ENCODE measurements at regions not wholly inside any gene's neighbourhood (a gene's known extent, or its start where the extent isn't known, plus 50 kb on each side); places are given as distances from the start of the nearest gene placed in this dataset.

DNA sequence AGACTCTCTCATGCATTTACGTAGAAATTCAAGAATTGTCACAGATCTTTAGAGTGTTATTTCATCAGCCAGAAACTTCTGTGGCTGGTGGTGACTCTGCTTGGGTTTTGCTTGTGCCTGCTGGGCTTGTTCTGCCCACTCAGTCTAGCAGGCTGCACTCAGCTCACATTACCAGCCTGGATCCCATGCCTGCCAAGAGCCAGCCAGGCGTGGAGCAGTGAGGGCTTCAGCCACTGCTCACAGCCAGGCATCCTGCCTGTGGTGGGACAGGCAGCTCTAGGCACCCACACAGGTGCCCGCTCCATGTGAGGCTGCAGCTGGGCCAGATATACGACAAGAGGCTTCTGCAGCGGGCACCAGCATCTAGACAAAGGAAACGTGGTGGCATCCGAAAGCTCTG, 1213.3 kb upstream of the RAG2 start:
- TF ChIP-seq CEBPB (IDR thresholded peaks at IDR 0.05; ENCODE audit: low read depth) (no peak), POLR2A (IDR thresholded peaks at IDR 0.05; ENCODE audit: borderline replicate concordance, extremely low read depth, insufficient read depth, insufficient read length) (no peak), POLR2AphosphoS5 (IDR thresholded peaks at IDR 0.05; ENCODE audit: low read depth, low read length) (no peak), RAD21 (IDR thresholded peaks at IDR 0.05; ENCODE audit: low read depth) (no peak), YY1 (IDR thresholded peaks at IDR 0.05; ENCODE audit: extremely low read depth, insufficient replicate concordance, low read depth, low read length) (no peak), SRF (IDR thresholded peaks at IDR 0.05; ENCODE audit: low read depth) (no peak), EZH2 (IDR thresholded peaks at IDR 0.05) (no peak), JUND (IDR thresholded peaks at IDR 0.05) (no peak), CBX3 (IDR thresholded peaks at IDR 0.05; ENCODE audit: low read depth) (no peak), SP1 (IDR thresholded peaks at IDR 0.05; ENCODE audit: low read depth) (no peak)
- TF ChIP-seq, protein P1, sequence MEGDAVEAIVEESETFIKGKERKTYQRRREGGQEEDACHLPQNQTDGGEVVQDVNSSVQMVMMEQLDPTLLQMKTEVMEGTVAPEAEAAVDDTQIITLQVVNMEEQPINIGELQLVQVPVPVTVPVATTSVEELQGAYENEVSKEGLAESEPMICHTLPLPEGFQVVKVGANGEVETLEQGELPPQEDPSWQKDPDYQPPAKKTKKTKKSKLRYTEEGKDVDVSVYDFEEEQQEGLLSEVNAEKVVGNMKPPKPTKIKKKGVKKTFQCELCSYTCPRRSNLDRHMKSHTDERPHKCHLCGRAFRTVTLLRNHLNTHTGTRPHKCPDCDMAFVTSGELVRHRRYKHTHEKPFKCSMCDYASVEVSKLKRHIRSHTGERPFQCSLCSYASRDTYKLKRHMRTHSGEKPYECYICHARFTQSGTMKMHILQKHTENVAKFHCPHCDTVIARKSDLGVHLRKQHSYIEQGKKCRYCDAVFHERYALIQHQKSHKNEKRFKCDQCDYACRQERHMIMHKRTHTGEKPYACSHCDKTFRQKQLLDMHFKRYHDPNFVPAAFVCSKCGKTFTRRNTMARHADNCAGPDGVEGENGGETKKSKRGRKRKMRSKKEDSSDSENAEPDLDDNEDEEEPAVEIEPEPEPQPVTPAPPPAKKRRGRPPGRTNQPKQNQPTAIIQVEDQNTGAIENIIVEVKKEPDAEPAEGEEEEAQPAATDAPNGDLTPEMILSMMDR (IDR thresholded peaks at IDR 0.05 in 2 of 3, conservative IDR thresholded peaks at IDR 0.05 in 1 of 3; ENCODE audit: borderline replicate concordance in 1 of 3, insufficient read depth in 1 of 3, low read depth in 2 of 3, low read length in 2 of 3): no peak
- TF ChIP-seq, protein P2, sequence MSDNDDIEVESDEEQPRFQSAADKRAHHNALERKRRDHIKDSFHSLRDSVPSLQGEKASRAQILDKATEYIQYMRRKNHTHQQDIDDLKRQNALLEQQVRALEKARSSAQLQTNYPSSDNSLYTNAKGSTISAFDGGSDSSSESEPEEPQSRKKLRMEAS (IDR thresholded peaks at IDR 0.05): no peak
- TF ChIP-seq, protein P3, sequence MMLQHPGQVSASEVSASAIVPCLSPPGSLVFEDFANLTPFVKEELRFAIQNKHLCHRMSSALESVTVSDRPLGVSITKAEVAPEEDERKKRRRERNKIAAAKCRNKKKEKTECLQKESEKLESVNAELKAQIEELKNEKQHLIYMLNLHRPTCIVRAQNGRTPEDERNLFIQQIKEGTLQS (IDR thresholded peaks at IDR 0.05): no peak
